ENCODE measurements at regions not wholly inside any gene's neighbourhood (a gene's known extent, or its start where the extent isn't known, plus 50 kb on each side); places are given as distances from the start of the nearest gene placed in this dataset.

DNA sequence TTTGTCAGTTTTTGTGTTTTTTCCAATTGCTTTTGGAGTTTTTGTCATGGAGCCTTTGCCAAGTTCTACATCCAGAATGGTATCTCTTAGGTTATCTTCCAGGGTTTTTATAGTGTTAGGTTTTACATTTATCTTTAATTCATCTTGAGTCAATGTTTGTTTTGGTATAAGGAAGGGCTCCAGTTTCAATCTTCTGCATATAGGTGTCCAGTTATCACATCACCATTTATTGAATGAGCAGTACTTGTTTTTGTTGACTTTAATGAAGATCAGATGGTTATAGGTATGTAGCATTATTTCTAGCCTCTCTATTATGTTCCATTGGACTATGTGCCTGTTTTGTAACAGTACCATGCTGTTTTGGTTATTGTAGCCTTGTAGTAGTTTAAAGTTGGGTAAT lies 1233.1 kb downstream of the PLA2G4A start:
- CTCF ChIA-PET, result no interaction called here
- TF ChIP-seq, protein P1, sequence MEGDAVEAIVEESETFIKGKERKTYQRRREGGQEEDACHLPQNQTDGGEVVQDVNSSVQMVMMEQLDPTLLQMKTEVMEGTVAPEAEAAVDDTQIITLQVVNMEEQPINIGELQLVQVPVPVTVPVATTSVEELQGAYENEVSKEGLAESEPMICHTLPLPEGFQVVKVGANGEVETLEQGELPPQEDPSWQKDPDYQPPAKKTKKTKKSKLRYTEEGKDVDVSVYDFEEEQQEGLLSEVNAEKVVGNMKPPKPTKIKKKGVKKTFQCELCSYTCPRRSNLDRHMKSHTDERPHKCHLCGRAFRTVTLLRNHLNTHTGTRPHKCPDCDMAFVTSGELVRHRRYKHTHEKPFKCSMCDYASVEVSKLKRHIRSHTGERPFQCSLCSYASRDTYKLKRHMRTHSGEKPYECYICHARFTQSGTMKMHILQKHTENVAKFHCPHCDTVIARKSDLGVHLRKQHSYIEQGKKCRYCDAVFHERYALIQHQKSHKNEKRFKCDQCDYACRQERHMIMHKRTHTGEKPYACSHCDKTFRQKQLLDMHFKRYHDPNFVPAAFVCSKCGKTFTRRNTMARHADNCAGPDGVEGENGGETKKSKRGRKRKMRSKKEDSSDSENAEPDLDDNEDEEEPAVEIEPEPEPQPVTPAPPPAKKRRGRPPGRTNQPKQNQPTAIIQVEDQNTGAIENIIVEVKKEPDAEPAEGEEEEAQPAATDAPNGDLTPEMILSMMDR (conservative IDR thresholded peaks at IDR 0.05), result no peak
- TF ChIP-seq EZH2 (IDR thresholded peaks at IDR 0.05; ENCODE audit: low read depth), result no peak
- intact Hi-C loops (cut with micrococcal nuclease; ENCODE audit: unreplicated experiment), result no loop called here
- no peaks in the 10 kb centered on the region for H3F3A ChIP-seq (ENCODE audit: insufficient read depth, low read depth)
- H3K4me3 ChIP-seq, result no peak overlapping the region
- H3K79me2 ChIP-seq (ENCODE audit: low read depth), result no peaks in the 10 kb centered on the region
- no peak for DNase-seq
- no peaks in the 10 kb centered on the region for H3K36me3 ChIP-seq (ENCODE audit: low read depth)
- H2AFZ ChIP-seq, result no peak overlapping the region
- POLR2A ChIA-PET (ENCODE audit: unreplicated experiment), result no interaction called here
- no peaks in the 10 kb centered on the region for H4K20me1 ChIP-seq (ENCODE audit: insufficient read depth)
- BruUV-seq (replicated peaks), result no TSS peak
- H3K27ac ChIP-seq, result no peak overlapping the region
- no peak overlapping the region for H3K4me2 ChIP-seq
- no peaks in the 10 kb centered on the region for H3K9me3 ChIP-seq (ENCODE audit: insufficient read depth, low read depth)
- H3K4me1 ChIP-seq (replicated peaks; ENCODE audit: insufficient read depth), result no peaks in the 10 kb centered on the region
- H3K9me2 ChIP-seq (ENCODE audit: insufficient read depth), result no peaks in the 10 kb centered on the region
- no peaks in the 10 kb centered on the region for H3K27me3 ChIP-seq (ENCODE audit: insufficient read depth, low read depth)

DNA sequence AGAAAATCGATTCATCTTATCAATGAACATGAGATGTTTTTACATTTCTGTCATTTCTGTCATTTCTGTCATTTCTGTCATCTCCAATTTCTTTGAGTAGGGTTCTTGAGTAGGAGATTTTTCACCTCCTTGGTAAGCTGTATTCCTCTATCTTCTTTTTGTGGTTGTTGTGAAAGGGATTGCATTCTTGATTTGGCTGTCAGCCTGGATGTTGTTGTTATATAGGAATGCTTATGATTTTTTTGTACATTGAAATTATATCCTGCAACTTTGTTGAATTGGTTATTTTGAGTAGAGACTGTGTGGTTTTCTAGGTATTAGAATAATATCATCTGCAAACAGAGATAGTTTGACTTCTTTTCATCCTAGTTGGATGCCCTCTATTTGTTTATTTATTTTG lies 1233.7 kb downstream of the PLA2G4A start:
- Histone ChIP-seq H3K4me1 (replicated peaks; ENCODE audit: insufficient read depth) (no peaks in the 10 kb centered on the region), H4K20me1 (ENCODE audit: insufficient read depth) (no peaks in the 10 kb centered on the region), H3K4me2 (no peak overlapping the region), H3F3A (ENCODE audit: insufficient read depth, low read depth) (no peaks in the 10 kb centered on the region), H3K9me2 (ENCODE audit: insufficient read depth) (no peaks in the 10 kb centered on the region), H2AFZ (no peak overlapping the region), H3K79me2 (ENCODE audit: low read depth) (no peaks in the 10 kb centered on the region), H3K27me3 (ENCODE audit: insufficient read depth, low read depth) (no peaks in the 10 kb centered on the region), H3K36me3 (ENCODE audit: low read depth) (no peaks in the 10 kb centered on the region), H3K4me3 (no peak overlapping the region), H3K9me3 (ENCODE audit: insufficient read depth, low read depth) (no peaks in the 10 kb centered on the region), H3K27ac (no peak overlapping the region)
- POLR2A ChIA-PET (ENCODE audit: unreplicated experiment), result no interaction called here
- CTCF ChIA-PET, result no interaction called here
- no peak for DNase-seq
- BruUV-seq (replicated peaks), result no TSS peak
- TF ChIP-seq EZH2 (IDR thresholded peaks at IDR 0.05; ENCODE audit: low read depth), result no peak
- TF ChIP-seq, protein P1 (conservative IDR thresholded peaks at IDR 0.05), result no peak
- intact Hi-C loops (cut with micrococcal nuclease; ENCODE audit: unreplicated experiment), result no loop called here

DNA sequence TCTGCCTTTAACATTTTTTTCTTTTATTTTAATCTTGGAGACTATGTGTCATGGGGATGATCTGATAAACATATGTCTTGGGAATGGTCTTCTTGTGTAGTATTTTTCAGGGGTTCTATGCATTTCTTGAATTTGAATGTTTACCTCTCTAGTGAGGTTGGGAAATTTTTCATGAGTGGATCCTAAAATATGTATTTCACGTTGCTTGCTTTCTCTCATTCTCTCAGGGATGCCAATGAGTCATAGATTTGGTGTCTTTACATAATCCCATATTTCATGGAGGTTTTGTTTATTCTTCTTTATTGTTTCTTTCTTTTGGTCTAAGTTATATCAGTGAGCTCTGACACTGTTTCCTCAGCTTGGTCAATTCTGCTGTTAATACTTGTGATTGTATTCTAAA lies 1237.2 kb downstream of the PLA2G4A start:
- ChIA-PET CTCF (no interaction called here), POLR2A (ENCODE audit: unreplicated experiment) (no interaction called here)
- Histone ChIP-seq H3K27ac (no peak overlapping the region), H3K9me2 (ENCODE audit: insufficient read depth) (no peaks in the 10 kb centered on the region), H3K9me3 (ENCODE audit: insufficient read depth, low read depth) (no peaks in the 10 kb centered on the region), H2AFZ (no peak overlapping the region), H3K27me3 (ENCODE audit: insufficient read depth, low read depth) (no peaks in the 10 kb centered on the region), H3K79me2 (ENCODE audit: low read depth) (no peaks in the 10 kb centered on the region), H3K36me3 (ENCODE audit: low read depth) (no peaks in the 10 kb centered on the region), H3K4me1 (replicated peaks; ENCODE audit: insufficient read depth) (no peaks in the 10 kb centered on the region), H3K4me2 (no peak overlapping the region), H4K20me1 (ENCODE audit: insufficient read depth) (no peaks in the 10 kb centered on the region), H3K4me3 (no peak overlapping the region), H3F3A (ENCODE audit: insufficient read depth, low read depth) (no peaks in the 10 kb centered on the region)
- no TSS peak for BruUV-seq (replicated peaks)
- TF ChIP-seq, protein P1 (conservative IDR thresholded peaks at IDR 0.05), result no peak
- TF ChIP-seq EZH2 (IDR thresholded peaks at IDR 0.05; ENCODE audit: low read depth), result no peak
- DNase-seq, result no peak
- intact Hi-C loops (cut with micrococcal nuclease; ENCODE audit: unreplicated experiment), result no loop called here

Data from PC-9 (cell line).